ENCODE measurements at regions not wholly inside any gene's neighbourhood (a gene's known extent, or its start where the extent isn't known, plus 50 kb on each side); places are given as distances from the start of the nearest gene placed in this dataset.

DNA sequence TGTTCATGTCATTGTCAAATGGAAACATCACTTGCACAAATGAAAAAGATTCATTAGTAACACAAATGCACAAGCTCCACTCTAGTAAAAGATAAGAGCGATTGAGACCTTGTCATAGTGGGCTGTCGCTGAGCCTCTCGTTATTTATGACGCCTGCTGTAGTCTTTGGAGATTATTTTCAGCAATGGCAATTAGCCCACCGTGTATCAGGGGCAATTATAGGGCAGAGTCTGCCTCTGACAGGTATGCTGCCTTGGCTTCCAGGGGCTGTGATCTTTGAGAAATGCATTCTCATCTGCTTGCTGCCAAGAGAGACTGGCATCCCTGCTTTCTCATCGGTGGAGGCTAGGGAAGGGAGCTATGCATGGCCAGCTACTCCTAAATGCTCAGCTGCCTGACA lies 426.8 kb upstream of the CLINT1 start:
- Histone ChIP-seq H3K4me1 (ENCODE audit: control insufficient read depth in 1 of 2, insufficient read depth in 2 of 2, low read length in 2 of 2) (no peaks in the 10 kb centered on the region), H3K27ac (ENCODE audit: low read depth in 1 of 2, low read length in 2 of 2) (no peak overlapping the region), H3K4me3 (replicated peaks in 1 of 3; ENCODE audit: low read depth in 2 of 3, low read length in 3 of 3) (no peak overlapping the region), H2AFZ (ENCODE audit: insufficient read depth, low read depth, low read length, poor library complexity, severe bottlenecking) (no peak overlapping the region), H3K36me3 (replicated peaks in 1 of 2; ENCODE audit: control insufficient read depth in 1 of 2, insufficient read depth in 2 of 2, low read length in 2 of 2) (no peaks in the 10 kb centered on the region), H3K9ac (ENCODE audit: insufficient read depth, low read length, poor library complexity, severe bottlenecking) (no peak overlapping the region), H3K79me2 (ENCODE audit: insufficient read depth, low read length) (no peaks in the 10 kb centered on the region), H3K9me3 (replicated peaks in 1 of 2; ENCODE audit: control insufficient read depth in 1 of 2, insufficient read depth in 1 of 2, low read length in 2 of 2) (peaks cover 0 to 3% of the 10 kb centered on the region in 2 donors), H3K27me3 (ENCODE audit: control insufficient read depth in 2 of 2, insufficient read depth in 2 of 2, low read length in 2 of 2) (no peaks in the 10 kb centered on the region), H4K20me1 (ENCODE audit: insufficient read depth, low read length) (no peaks in the 10 kb centered on the region), H3K4me2 (replicated peaks; ENCODE audit: extremely low read depth, low read length, poor library complexity, severe bottlenecking) (no peak overlapping the region)
- intact Hi-C loops (cut with micrococcal nuclease), result no loop called here
- H3K36me3 Mint-ChIP-seq, result no peaks in the 10 kb centered on the region
- peaks cover 0 to 6% (median 2%) of the 10 kb centered on the region in 7 donors for H3K9me3 Mint-ChIP-seq
- H3K4me1 Mint-ChIP-seq, result no peaks in the 10 kb centered on the region
- DNase-seq, result no peak
- TF ChIP-seq, protein P1, sequence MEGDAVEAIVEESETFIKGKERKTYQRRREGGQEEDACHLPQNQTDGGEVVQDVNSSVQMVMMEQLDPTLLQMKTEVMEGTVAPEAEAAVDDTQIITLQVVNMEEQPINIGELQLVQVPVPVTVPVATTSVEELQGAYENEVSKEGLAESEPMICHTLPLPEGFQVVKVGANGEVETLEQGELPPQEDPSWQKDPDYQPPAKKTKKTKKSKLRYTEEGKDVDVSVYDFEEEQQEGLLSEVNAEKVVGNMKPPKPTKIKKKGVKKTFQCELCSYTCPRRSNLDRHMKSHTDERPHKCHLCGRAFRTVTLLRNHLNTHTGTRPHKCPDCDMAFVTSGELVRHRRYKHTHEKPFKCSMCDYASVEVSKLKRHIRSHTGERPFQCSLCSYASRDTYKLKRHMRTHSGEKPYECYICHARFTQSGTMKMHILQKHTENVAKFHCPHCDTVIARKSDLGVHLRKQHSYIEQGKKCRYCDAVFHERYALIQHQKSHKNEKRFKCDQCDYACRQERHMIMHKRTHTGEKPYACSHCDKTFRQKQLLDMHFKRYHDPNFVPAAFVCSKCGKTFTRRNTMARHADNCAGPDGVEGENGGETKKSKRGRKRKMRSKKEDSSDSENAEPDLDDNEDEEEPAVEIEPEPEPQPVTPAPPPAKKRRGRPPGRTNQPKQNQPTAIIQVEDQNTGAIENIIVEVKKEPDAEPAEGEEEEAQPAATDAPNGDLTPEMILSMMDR (IDR thresholded peaks at IDR 0.05), result no peak
- H3K27ac Mint-ChIP-seq, result no peak overlapping the region
- 92% methylated on average over 4 of the region's 6 CpGs for WGBS (ENCODE audit: insufficient coverage)
- peaks cover 0 to 1% (median 1%) of the 10 kb centered on the region in 3 donors for H3K27me3 Mint-ChIP-seq (ENCODE audit: low read depth in 3 of 3)
- H3K4me3 Mint-ChIP-seq, result no peak overlapping the region

DNA sequence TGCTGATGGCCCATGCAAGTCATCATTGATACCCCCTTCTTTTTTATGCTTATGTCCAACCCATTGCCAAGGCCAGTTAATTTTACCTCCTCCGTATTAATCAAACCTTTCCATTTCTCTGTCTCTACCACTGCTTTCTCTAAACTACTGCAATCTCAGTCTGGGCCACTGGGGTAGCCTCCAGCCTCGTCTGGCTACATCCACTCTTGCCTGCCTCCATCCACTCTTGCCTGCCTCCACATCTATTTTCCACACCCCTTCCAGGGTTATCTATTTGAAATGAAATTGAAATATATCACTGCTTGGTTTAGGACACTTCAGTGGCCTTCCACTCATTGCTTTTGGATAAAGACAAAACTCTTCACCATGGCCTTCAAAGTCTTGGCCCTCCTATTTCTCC lies 425.3 kb upstream of the CLINT1 start:
- Histone ChIP-seq H3K27ac (ENCODE audit: low read depth in 1 of 2, low read length in 2 of 2) (no peak overlapping the region), H3K36me3 (replicated peaks in 1 of 2; ENCODE audit: control insufficient read depth in 1 of 2, insufficient read depth in 2 of 2, low read length in 2 of 2) (no peaks in the 10 kb centered on the region), H2AFZ (ENCODE audit: insufficient read depth, low read depth, low read length, poor library complexity, severe bottlenecking) (no peak overlapping the region), H3K9ac (ENCODE audit: insufficient read depth, low read length, poor library complexity, severe bottlenecking) (no peak overlapping the region), H3K79me2 (ENCODE audit: insufficient read depth, low read length) (no peaks in the 10 kb centered on the region), H3K4me1 (ENCODE audit: control insufficient read depth in 1 of 2, insufficient read depth in 2 of 2, low read length in 2 of 2) (no peaks in the 10 kb centered on the region), H3K4me2 (replicated peaks; ENCODE audit: extremely low read depth, low read length, poor library complexity, severe bottlenecking) (no peak overlapping the region), H3K27me3 (ENCODE audit: control insufficient read depth in 2 of 2, insufficient read depth in 2 of 2, low read length in 2 of 2) (no peaks in the 10 kb centered on the region), H3K4me3 (replicated peaks in 1 of 3; ENCODE audit: low read depth in 2 of 3, low read length in 3 of 3) (no peak overlapping the region), H3K9me3 (replicated peaks in 1 of 2; ENCODE audit: control insufficient read depth in 1 of 2, insufficient read depth in 1 of 2, low read length in 2 of 2) (peaks cover 0 to 3% of the 10 kb centered on the region in 2 donors), H4K20me1 (ENCODE audit: insufficient read depth, low read length) (no peaks in the 10 kb centered on the region)
- TF ChIP-seq, protein P1 (IDR thresholded peaks at IDR 0.05), result no peak
- no peaks in the 10 kb centered on the region for H3K4me1 Mint-ChIP-seq
- DNase-seq, result no peak
- no peaks in the 10 kb centered on the region for H3K36me3 Mint-ChIP-seq
- H3K9me3 Mint-ChIP-seq, result peaks cover 0 to 6% (median 2%) of the 10 kb centered on the region in 7 donors
- peaks cover 0 to 1% (median 1%) of the 10 kb centered on the region in 3 donors for H3K27me3 Mint-ChIP-seq (ENCODE audit: low read depth in 3 of 3)
- no peak overlapping the region for H3K4me3 Mint-ChIP-seq
- WGBS (ENCODE audit: insufficient coverage), result 100% methylated on average over 1 of the region's 2 CpGs
- intact Hi-C loops (cut with micrococcal nuclease), result no loop called here
- no peak overlapping the region for H3K27ac Mint-ChIP-seq
